ENCODE measurements at regions not wholly inside any gene's neighbourhood (a gene's known extent, or its start where the extent isn't known, plus 50 kb on each side); places are given as distances from the start of the nearest gene placed in this dataset.

DNA sequence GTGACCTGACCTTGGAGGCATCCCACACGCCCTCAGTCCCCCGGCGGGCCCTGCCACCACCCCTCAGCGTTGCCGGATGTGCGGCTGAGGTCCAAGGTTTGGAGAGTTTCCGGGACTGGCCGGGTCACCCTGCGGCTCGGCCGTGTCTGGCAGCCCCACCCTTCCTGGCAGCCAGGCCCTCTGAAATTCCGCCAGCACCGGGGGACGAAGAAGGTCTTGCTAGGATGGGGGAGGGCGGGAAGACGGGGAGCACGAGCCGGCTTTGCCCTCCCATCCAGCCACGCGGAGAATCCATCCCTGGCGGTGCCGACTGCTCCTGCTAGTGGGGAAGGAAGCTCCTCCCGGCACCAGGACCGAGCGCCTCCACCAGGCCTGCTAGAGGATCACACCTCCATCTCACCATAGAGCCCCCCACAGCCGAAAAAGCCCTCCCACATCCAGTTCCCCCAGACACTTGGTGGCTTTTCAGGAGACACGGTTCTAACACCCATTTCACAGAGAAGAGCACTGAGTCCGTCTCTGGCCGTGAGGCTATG lies 81.5 kb downstream of the CPN2 start:
- H3K27ac ChIP-seq (ENCODE audit: low read length) = no peak overlapping the region
- H2AFZ ChIP-seq (ENCODE audit: low read length) = no peak overlapping the region
- H4K20me1 ChIP-seq (ENCODE audit: insufficient read depth, low read length) = no peaks in the 10 kb centered on the region
- H3K9ac ChIP-seq (ENCODE audit: low read length) = no peak overlapping the region
- no peak overlapping the region for H3K4me3 ChIP-seq (ENCODE audit: low read length)
- no peaks in the 10 kb centered on the region for H3K9me2 ChIP-seq (replicated peaks; ENCODE audit: insufficient read depth, low read length)
- no peaks in the 10 kb centered on the region for H3K36me3 ChIP-seq (replicated peaks; ENCODE audit: insufficient read depth, low read length)
- no peaks in the 10 kb centered on the region for H3K27me3 ChIP-seq (replicated peaks; ENCODE audit: insufficient read depth, low read length)
- H3K4me2 ChIP-seq (ENCODE audit: low read depth, low read length) = no peak overlapping the region
- H3K4me1 ChIP-seq (ENCODE audit: low read length) = peaks cover 5% of the 10 kb centered on the region; the same call in 1 of the 2 replicates
- H3K9me3 ChIP-seq (replicated peaks; ENCODE audit: insufficient read depth, low read length) = no peaks in the 10 kb centered on the region
- TF ChIP-seq EZH2 (optimal IDR thresholded peaks at IDR 0.05; ENCODE audit: low read depth, low read length) (no peak), EZH2phosphoT487 (IDR thresholded peaks at IDR 0.05; ENCODE audit: low read length) (no peak)
- TF ChIP-seq, protein P1, sequence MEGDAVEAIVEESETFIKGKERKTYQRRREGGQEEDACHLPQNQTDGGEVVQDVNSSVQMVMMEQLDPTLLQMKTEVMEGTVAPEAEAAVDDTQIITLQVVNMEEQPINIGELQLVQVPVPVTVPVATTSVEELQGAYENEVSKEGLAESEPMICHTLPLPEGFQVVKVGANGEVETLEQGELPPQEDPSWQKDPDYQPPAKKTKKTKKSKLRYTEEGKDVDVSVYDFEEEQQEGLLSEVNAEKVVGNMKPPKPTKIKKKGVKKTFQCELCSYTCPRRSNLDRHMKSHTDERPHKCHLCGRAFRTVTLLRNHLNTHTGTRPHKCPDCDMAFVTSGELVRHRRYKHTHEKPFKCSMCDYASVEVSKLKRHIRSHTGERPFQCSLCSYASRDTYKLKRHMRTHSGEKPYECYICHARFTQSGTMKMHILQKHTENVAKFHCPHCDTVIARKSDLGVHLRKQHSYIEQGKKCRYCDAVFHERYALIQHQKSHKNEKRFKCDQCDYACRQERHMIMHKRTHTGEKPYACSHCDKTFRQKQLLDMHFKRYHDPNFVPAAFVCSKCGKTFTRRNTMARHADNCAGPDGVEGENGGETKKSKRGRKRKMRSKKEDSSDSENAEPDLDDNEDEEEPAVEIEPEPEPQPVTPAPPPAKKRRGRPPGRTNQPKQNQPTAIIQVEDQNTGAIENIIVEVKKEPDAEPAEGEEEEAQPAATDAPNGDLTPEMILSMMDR (IDR thresholded peaks at IDR 0.05; ENCODE audit: low read length) = no peak
- DNase-seq = no peak
- H3F3A ChIP-seq (ENCODE audit: insufficient read depth, low read length) = no peaks in the 10 kb centered on the region
- H3K79me2 ChIP-seq (ENCODE audit: low read length) = no peaks in the 10 kb centered on the region

DNA sequence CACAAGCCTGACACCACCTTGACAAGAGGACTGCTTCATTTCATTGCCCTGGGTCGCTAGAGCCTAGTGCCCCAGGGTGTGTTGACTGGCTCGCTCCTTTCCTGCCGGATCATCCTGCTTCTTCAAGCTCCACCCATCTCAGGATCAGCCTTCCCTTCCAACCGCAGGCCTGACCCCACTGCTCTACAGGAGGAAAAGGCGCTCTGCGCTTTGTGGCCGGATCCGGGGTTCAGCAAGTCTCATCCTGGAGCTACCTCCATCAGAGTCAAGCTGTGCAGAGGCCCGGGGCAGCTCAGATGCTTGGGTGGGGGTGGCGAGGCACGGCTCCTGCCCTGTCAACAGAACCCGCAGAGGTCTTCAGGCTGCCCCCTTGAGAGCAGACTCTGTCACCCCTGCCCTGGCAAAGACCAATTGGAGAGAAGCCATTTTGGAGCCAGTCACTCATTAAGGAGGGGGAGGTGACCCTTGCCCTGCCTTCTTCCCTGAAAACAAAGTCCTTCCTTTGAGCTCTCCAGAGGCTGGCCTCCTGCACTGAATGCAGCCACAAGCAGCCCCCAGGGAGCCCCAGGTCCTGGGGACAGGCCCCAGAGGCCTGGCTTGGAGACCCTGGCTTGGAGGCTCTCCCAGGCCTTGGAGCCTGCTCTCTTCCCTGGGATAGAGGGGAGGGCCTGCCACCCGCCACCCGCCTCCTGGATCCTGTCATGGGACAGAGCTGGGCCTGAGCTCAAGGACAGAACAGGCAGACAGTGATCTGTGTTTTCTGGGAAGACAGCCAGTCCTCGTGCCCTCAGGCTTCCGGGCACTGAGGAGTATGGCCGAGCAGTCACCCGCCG lies 80.3 kb downstream of the CPN2 start:
- no peak for TF ChIP-seq EZH2phosphoT487 (IDR thresholded peaks at IDR 0.05; ENCODE audit: low read length)
- TF ChIP-seq, protein P1 (IDR thresholded peaks at IDR 0.05; ENCODE audit: low read length) = no peak
- no peak for TF ChIP-seq EZH2 (optimal IDR thresholded peaks at IDR 0.05; ENCODE audit: low read depth, low read length)

DNA sequence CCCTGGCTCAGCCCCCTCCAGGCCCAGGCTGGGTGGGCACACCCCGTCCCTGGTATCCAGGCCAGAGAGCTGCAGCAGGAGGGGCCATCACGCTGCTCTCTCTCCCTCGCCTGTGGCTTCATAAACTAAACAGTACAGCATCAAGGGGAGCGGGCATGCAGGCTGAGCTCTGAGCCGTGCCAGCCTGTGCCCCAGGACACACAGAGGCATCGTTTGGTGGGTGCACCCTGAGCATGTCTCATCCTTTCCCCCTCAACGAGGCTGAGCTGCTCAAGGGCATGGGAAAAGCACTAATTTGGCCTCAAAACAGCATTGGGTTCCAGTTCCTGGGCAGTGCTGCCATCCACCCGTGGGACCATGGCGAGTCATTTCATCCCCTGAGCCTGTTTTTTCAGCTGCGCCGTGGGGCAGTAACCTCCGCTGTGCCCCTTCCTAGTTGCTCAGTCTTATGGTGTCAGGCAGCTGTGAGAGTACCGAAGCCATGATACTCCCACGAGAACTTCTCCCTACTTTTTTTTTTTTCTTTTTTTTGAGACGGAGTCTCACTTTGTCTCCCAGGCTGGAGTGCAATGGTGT lies 79.6 kb downstream of the CPN2 start:
- Histone ChIP-seq H4K20me1 (ENCODE audit: insufficient read depth, low read length) (no peaks in the 10 kb centered on the region), H3K9me3 (replicated peaks; ENCODE audit: insufficient read depth, low read length) (no peaks in the 10 kb centered on the region), H2AFZ (ENCODE audit: low read length) (no peak overlapping the region), H3K36me3 (replicated peaks; ENCODE audit: insufficient read depth, low read length) (no peaks in the 10 kb centered on the region), H3K4me2 (ENCODE audit: low read depth, low read length) (no peak overlapping the region), H3K4me1 (ENCODE audit: low read length) (no peaks in the 10 kb centered on the region), H3K9ac (ENCODE audit: low read length) (no peak overlapping the region), H3K9me2 (replicated peaks; ENCODE audit: insufficient read depth, low read length) (no peaks in the 10 kb centered on the region), H3F3A (ENCODE audit: insufficient read depth, low read length) (no peaks in the 10 kb centered on the region), H3K4me3 (ENCODE audit: low read length) (no peak overlapping the region), H3K27me3 (replicated peaks; ENCODE audit: insufficient read depth, low read length) (no peaks in the 10 kb centered on the region), H3K27ac (ENCODE audit: low read length) (no peak overlapping the region), H3K79me2 (ENCODE audit: low read length) (no peaks in the 10 kb centered on the region)
- no peak for DNase-seq
- TF ChIP-seq EZH2 (optimal IDR thresholded peaks at IDR 0.05; ENCODE audit: low read depth, low read length) (no peak), EZH2phosphoT487 (IDR thresholded peaks at IDR 0.05; ENCODE audit: low read length) (no peak)
- TF ChIP-seq, protein P1 (IDR thresholded peaks at IDR 0.05; ENCODE audit: low read length) = no peak

More for the DNA sequence above, 80.3 kb downstream of the CPN2 start:
- H3K79me2 ChIP-seq (ENCODE audit: low read length) = no peaks in the 10 kb centered on the region
- no peaks in the 10 kb centered on the region for H3K9me3 ChIP-seq (replicated peaks; ENCODE audit: insufficient read depth, low read length)
- no peaks in the 10 kb centered on the region for H3F3A ChIP-seq (ENCODE audit: insufficient read depth, low read length)
- DNase-seq = no peak
- peaks cover 1% of the 10 kb centered on the region; the same call in 1 of the 2 replicates for H3K4me1 ChIP-seq (ENCODE audit: low read length)
- H4K20me1 ChIP-seq (ENCODE audit: insufficient read depth, low read length) = no peaks in the 10 kb centered on the region
- no peaks in the 10 kb centered on the region for H3K9me2 ChIP-seq (replicated peaks; ENCODE audit: insufficient read depth, low read length)
- H3K4me3 ChIP-seq (ENCODE audit: low read length) = no peak overlapping the region
- no peak overlapping the region for H3K4me2 ChIP-seq (ENCODE audit: low read depth, low read length)
- no peaks in the 10 kb centered on the region for H3K36me3 ChIP-seq (replicated peaks; ENCODE audit: insufficient read depth, low read length)
- H3K27me3 ChIP-seq (replicated peaks; ENCODE audit: insufficient read depth, low read length) = no peaks in the 10 kb centered on the region
- H3K9ac ChIP-seq (ENCODE audit: low read length) = no peak overlapping the region
- H3K27ac ChIP-seq (ENCODE audit: low read length) = no peak overlapping the region
- H2AFZ ChIP-seq (ENCODE audit: low read length) = no peak overlapping the region
